Ammon's horn (tissue), 1 donor: ENCODE measurements at regions not wholly inside any gene's neighbourhood (a gene's known extent, or its start where the extent isn't known, plus 50 kb on each side); places are given as distances from the start of the nearest gene placed in this dataset.
"Not testable (repeated sequence)": the region's sequence is repeated elsewhere in the genome, so short reads cannot be mapped to it uniquely, and the experiment has no call there.

Experiments
- DNase-seq: peaks from one replicate; pipeline ENCODE4 v3.0.0-alpha.2; 2016; ENCODE audit warnings: low spot score

GRCh38 chr14:66219886-66220285, 266.3 kb upstream of the CCDC196 start:
- DNase-seq: no peak

- no peak for DNase-seq
Measured at GRCh38 chr14:66224492-66225178, 261.5 kb upstream of the CCDC196 start.

- no peak for DNase-seq
Measured at GRCh38 chr14:66225337-66225736, 260.8 kb upstream of the CCDC196 start.

- DNase-seq: no peak
Measured at GRCh38 chr14:66228267-66228970, 257.8 kb upstream of the CCDC196 start.

GRCh38 chr14:66231820-66232219, 254.4 kb upstream of the CCDC196 start:
- DNase-seq: no peak

- DNase-seq: no peak
Measured at GRCh38 chr14:66233591-66233990, 252.6 kb upstream of the CCDC196 start.

GRCh38 chr14:66234411-66234810, 251.8 kb upstream of the CCDC196 start:
- no peak for DNase-seq

GRCh38 chr14:66237741-66238140, 248.4 kb upstream of the CCDC196 start:
- peak; percentile 7 for DNase-seq

GRCh38 chr14:66238969-66239368, 247.2 kb upstream of the CCDC196 start:
- DNase-seq: no peak

- no peak for DNase-seq
Measured at GRCh38 chr14:66239589-66239988, 246.6 kb upstream of the CCDC196 start.

GRCh38 chr14:66240105-66240504, 246.1 kb upstream of the CCDC196 start:
- DNase-seq: no peak

- DNase-seq: peak; percentile 54
Measured at GRCh38 chr14:66242001-66242400, 244.2 kb upstream of the CCDC196 start.

GRCh38 chr14:66244834-66245233, 241.3 kb upstream of the CCDC196 start:
- DNase-seq: no peak

- peak; percentile 15 for DNase-seq
Measured at GRCh38 chr14:66247662-66248193, 238.4 kb upstream of the CCDC196 start.

GRCh38 chr14:66248256-66248655, 237.9 kb upstream of the CCDC196 start:
- DNase-seq: no peak

GRCh38 chr14:66249544-66249943, 236.6 kb upstream of the CCDC196 start:
- no peak for DNase-seq

- DNase-seq: no peak
Measured at GRCh38 chr14:66254038-66254437, 232.1 kb upstream of the CCDC196 start.

GRCh38 chr14:66268802-66269334, 217.3 kb upstream of the CCDC196 start:
- DNase-seq: no peak

- no peak for DNase-seq
Measured at GRCh38 chr14:66272221-66272620, 213.9 kb upstream of the CCDC196 start.

GRCh38 chr14:66273261-66273832, 212.8 kb upstream of the CCDC196 start:
- DNase-seq: peak; percentile 5

- not testable (repeated sequence) for DNase-seq
Measured at GRCh38 chr14:66278418-66278817, 207.8 kb upstream of the CCDC196 start.

GRCh38 chr14:66281036-66281776, 205.0 kb upstream of the CCDC196 start:
- DNase-seq: peak; percentile 17
